ENCODE measurements at regions not wholly inside any gene's neighbourhood (a gene's known extent, or its start where the extent isn't known, plus 50 kb on each side); places are given as distances from the start of the nearest gene placed in this dataset.

DNA sequence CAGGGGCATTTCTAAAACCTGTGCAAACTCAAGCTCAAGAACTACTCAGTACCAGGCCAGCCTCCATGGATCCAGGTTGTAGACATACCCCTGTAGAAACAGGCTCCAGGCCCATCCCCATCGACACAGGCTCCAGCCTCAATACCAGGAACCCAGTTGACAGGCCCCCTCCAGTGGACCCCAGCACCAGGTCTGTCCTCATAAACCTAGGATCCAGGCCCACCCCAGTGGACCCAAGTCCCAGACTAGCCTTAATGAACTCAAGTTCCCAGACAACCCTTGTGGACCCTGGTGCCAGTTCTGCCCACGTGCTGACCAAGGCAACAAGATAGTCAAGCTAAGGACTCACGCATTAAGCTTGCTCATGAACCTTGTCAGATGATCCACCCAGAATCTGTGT is 476.9 kb downstream of the TBC1D32 start:
- TF ChIP-seq MEF2A (IDR thresholded peaks at IDR 0.05; ENCODE audit: control insufficient read depth, low read depth, low read length) = no peak
- no peak for TF ChIP-seq PHTF2 (CRISPR knock-in tag; IDR thresholded peaks at IDR 0.05)
- TF ChIP-seq TEAD2 (tag; IDR thresholded peaks at IDR 0.05) = no peak
